ENCODE measurements at regions not wholly inside any gene's neighbourhood (a gene's known extent, or its start where the extent isn't known, plus 50 kb on each side); places are given as distances from the start of the nearest gene placed in this dataset.

- H2AK5ac ChIP-seq (ENCODE audit: low read depth, low read length), result no peak overlapping the region
- H3K4ac ChIP-seq (ENCODE audit: low read length), result no peak overlapping the region
- H4K8ac ChIP-seq (ENCODE audit: low read depth, low read length), result no peak overlapping the region
- H3K9me3 ChIP-seq (replicated peaks in 1 of 2; ENCODE audit: control insufficient read depth in 2 of 2, insufficient read depth in 1 of 2, low read depth in 1 of 2, low read length in 2 of 2), result no peaks in the 10 kb centered on the region
- no peak overlapping the region for H4K91ac ChIP-seq (ENCODE audit: low read depth, low read length, poor library complexity)
- no peak overlapping the region for H3K23ac ChIP-seq (ENCODE audit: low read depth, low read length, poor library complexity)
- H2BK15ac ChIP-seq (ENCODE audit: low read length), result no peak overlapping the region
- H3K36me3 ChIP-seq (replicated peaks in 1 of 2; ENCODE audit: control insufficient read depth in 2 of 2, insufficient read depth in 2 of 2, low read length in 2 of 2), result no peaks in the 10 kb centered on the region
- H3K27ac ChIP-seq (replicated peaks; ENCODE audit: low read length), result no peak overlapping the region
- H3K4me1 ChIP-seq (ENCODE audit: control insufficient read depth in 2 of 2, insufficient read depth in 1 of 2, low read depth in 1 of 2, low read length in 2 of 2), result no peaks in the 10 kb centered on the region
- H2BK12ac ChIP-seq (ENCODE audit: low read length), result no peak overlapping the region
- no peak overlapping the region for H3K14ac ChIP-seq (ENCODE audit: low read length)
- no peak overlapping the region for H3K18ac ChIP-seq (ENCODE audit: low read length)
- H2BK120ac ChIP-seq (ENCODE audit: low read depth, low read length), result no peak overlapping the region
- no peak overlapping the region for H3K4me3 ChIP-seq (ENCODE audit: low read length in 2 of 2)
- H2AFZ ChIP-seq (ENCODE audit: low read length), result no peak overlapping the region
- H3K9ac ChIP-seq (ENCODE audit: low read depth, low read length, poor library complexity), result no peak overlapping the region
- H3K79me1 ChIP-seq (ENCODE audit: low read depth, low read length), result no peaks in the 10 kb centered on the region
- no peaks in the 10 kb centered on the region for H3K27me3 ChIP-seq (ENCODE audit: control insufficient read depth in 3 of 3, insufficient read depth in 3 of 3, low read depth in 1 of 3, low read length in 3 of 3)
- DNase-seq (ENCODE audit: low spot score), result no peak
- H2BK5ac ChIP-seq (ENCODE audit: low read length), result no peak overlapping the region
- H3K4me2 ChIP-seq (ENCODE audit: insufficient read depth, low read length, poor library complexity, severe bottlenecking), result no peak overlapping the region
- WGBS, 2 donors (ENCODE audit: extremely low coverage in 2 of 2, insufficient read length in 2 of 2, insufficient replicate concordance in 1 of 2), result no CpG with 5 or more reads among the region's 2 CpGs
Observed at GRCh38 chr13:103238441-103238840, 172.2 kb upstream of the SLC10A2 start.

GRCh38 chr13:103236213-103236612 lies 170.0 kb upstream of the SLC10A2 start:
- H3K23ac ChIP-seq (ENCODE audit: low read depth, low read length, poor library complexity), result no peak overlapping the region
- H4K8ac ChIP-seq (ENCODE audit: low read depth, low read length), result no peak overlapping the region
- H2AFZ ChIP-seq (ENCODE audit: low read length), result no peak overlapping the region
- no peak overlapping the region for H3K27ac ChIP-seq (replicated peaks; ENCODE audit: low read length)
- no peak overlapping the region for H3K9ac ChIP-seq (ENCODE audit: low read depth, low read length, poor library complexity)
- H3K18ac ChIP-seq (ENCODE audit: low read length), result no peak overlapping the region
- no peak overlapping the region for H3K4me2 ChIP-seq (ENCODE audit: insufficient read depth, low read length, poor library complexity, severe bottlenecking)
- H3K4me3 ChIP-seq (ENCODE audit: low read length in 2 of 2), result no peak overlapping the region
- H3K79me1 ChIP-seq (ENCODE audit: low read depth, low read length), result no peaks in the 10 kb centered on the region
- H4K91ac ChIP-seq (ENCODE audit: low read depth, low read length, poor library complexity), result no peak overlapping the region
- H3K9me3 ChIP-seq (replicated peaks in 1 of 2; ENCODE audit: control insufficient read depth in 2 of 2, insufficient read depth in 1 of 2, low read depth in 1 of 2, low read length in 2 of 2), result peaks cover 0 to 1% of the 10 kb centered on the region in 2 donors
- no peak for DNase-seq (ENCODE audit: low spot score)
- H3K36me3 ChIP-seq (replicated peaks in 1 of 2; ENCODE audit: control insufficient read depth in 2 of 2, insufficient read depth in 2 of 2, low read length in 2 of 2), result no peaks in the 10 kb centered on the region
- H2BK5ac ChIP-seq (ENCODE audit: low read length), result no peak overlapping the region
- no peak overlapping the region for H2BK120ac ChIP-seq (ENCODE audit: low read depth, low read length)
- H3K4me1 ChIP-seq (ENCODE audit: control insufficient read depth in 2 of 2, insufficient read depth in 1 of 2, low read depth in 1 of 2, low read length in 2 of 2), result no peaks in the 10 kb centered on the region
- no peak overlapping the region for H3K4ac ChIP-seq (ENCODE audit: low read length)
- no peaks in the 10 kb centered on the region for H3K27me3 ChIP-seq (ENCODE audit: control insufficient read depth in 3 of 3, insufficient read depth in 3 of 3, low read depth in 1 of 3, low read length in 3 of 3)
- no peak overlapping the region for H3K14ac ChIP-seq (ENCODE audit: low read length)
- H2BK15ac ChIP-seq (ENCODE audit: low read length), result no peak overlapping the region
- no CpG with 5 or more reads among the region's 2 CpGs for WGBS, 2 donors (ENCODE audit: extremely low coverage in 2 of 2, insufficient read length in 2 of 2, insufficient replicate concordance in 1 of 2)
- H2AK5ac ChIP-seq (ENCODE audit: low read depth, low read length), result no peak overlapping the region
- no peak overlapping the region for H2BK12ac ChIP-seq (ENCODE audit: low read length)

GRCh38 chr13:103229674-103230073 lies 163.5 kb upstream of the SLC10A2 start:
- peaks cover 0 to 2% of the 10 kb centered on the region in 2 donors for H3K9me3 ChIP-seq (replicated peaks in 1 of 2; ENCODE audit: control insufficient read depth in 2 of 2, insufficient read depth in 1 of 2, low read depth in 1 of 2, low read length in 2 of 2)
- H3K27me3 ChIP-seq (ENCODE audit: control insufficient read depth in 3 of 3, insufficient read depth in 3 of 3, low read depth in 1 of 3, low read length in 3 of 3), result no peaks in the 10 kb centered on the region
- no peak overlapping the region for H2BK12ac ChIP-seq (ENCODE audit: low read length)
- no peak overlapping the region for H3K9ac ChIP-seq (ENCODE audit: low read depth, low read length, poor library complexity)
- no peak overlapping the region for H3K18ac ChIP-seq (ENCODE audit: low read length)
- WGBS, 2 donors (ENCODE audit: extremely low coverage in 2 of 2, insufficient read length in 2 of 2, insufficient replicate concordance in 1 of 2), result no CpG with 5 or more reads among the region's 1 CpG
- H2BK15ac ChIP-seq (ENCODE audit: low read length), result no peak overlapping the region
- no peaks in the 10 kb centered on the region for H3K36me3 ChIP-seq (replicated peaks in 1 of 2; ENCODE audit: control insufficient read depth in 2 of 2, insufficient read depth in 2 of 2, low read length in 2 of 2)
- no peak overlapping the region for H2BK5ac ChIP-seq (ENCODE audit: low read length)
- H3K4me1 ChIP-seq (ENCODE audit: control insufficient read depth in 2 of 2, insufficient read depth in 1 of 2, low read depth in 1 of 2, low read length in 2 of 2), result no peaks in the 10 kb centered on the region
- no peak overlapping the region for H3K23ac ChIP-seq (ENCODE audit: low read depth, low read length, poor library complexity)
- no peak overlapping the region for H3K14ac ChIP-seq (ENCODE audit: low read length)
- H3K4me2 ChIP-seq (ENCODE audit: insufficient read depth, low read length, poor library complexity, severe bottlenecking), result no peak overlapping the region
- H2BK120ac ChIP-seq (ENCODE audit: low read depth, low read length), result no peak overlapping the region
- no peak overlapping the region for H3K27ac ChIP-seq (replicated peaks; ENCODE audit: low read length)
- no peak overlapping the region for H2AK5ac ChIP-seq (ENCODE audit: low read depth, low read length)
- H4K8ac ChIP-seq (ENCODE audit: low read depth, low read length), result no peak overlapping the region
- no peak overlapping the region for H4K91ac ChIP-seq (ENCODE audit: low read depth, low read length, poor library complexity)
- no peak for DNase-seq (ENCODE audit: low spot score)
- no peak overlapping the region for H2AFZ ChIP-seq (ENCODE audit: low read length)
- H3K4ac ChIP-seq (ENCODE audit: low read length), result no peak overlapping the region
- H3K79me1 ChIP-seq (ENCODE audit: low read depth, low read length), result no peaks in the 10 kb centered on the region
- H3K4me3 ChIP-seq (ENCODE audit: low read length in 2 of 2), result no peak overlapping the region

GRCh38 chr13:103224804-103225203 lies 158.6 kb upstream of the SLC10A2 start:
- no peak overlapping the region for H4K91ac ChIP-seq (ENCODE audit: low read depth, low read length, poor library complexity)

More at GRCh38 chr13:103224804-103225203, 158.6 kb upstream of the SLC10A2 start:
- Histone ChIP-seq H2AFZ (ENCODE audit: low read length) (no peak overlapping the region), H3K9ac (ENCODE audit: low read depth, low read length, poor library complexity) (no peak overlapping the region), H3K23ac (ENCODE audit: low read depth, low read length, poor library complexity) (no peak overlapping the region), H3K9me3 (replicated peaks in 1 of 2; ENCODE audit: control insufficient read depth in 2 of 2, insufficient read depth in 1 of 2, low read depth in 1 of 2, low read length in 2 of 2) (no peaks in the 10 kb centered on the region), H3K4me3 (ENCODE audit: low read length in 2 of 2) (no peak overlapping the region), H2AK5ac (ENCODE audit: low read depth, low read length) (no peak overlapping the region), H3K36me3 (replicated peaks in 1 of 2; ENCODE audit: control insufficient read depth in 2 of 2, insufficient read depth in 2 of 2, low read length in 2 of 2) (no peaks in the 10 kb centered on the region), H2BK5ac (ENCODE audit: low read length) (no peak overlapping the region), H2BK15ac (ENCODE audit: low read length) (no peak overlapping the region), H3K4me2 (ENCODE audit: insufficient read depth, low read length, poor library complexity, severe bottlenecking) (no peak overlapping the region), H4K8ac (ENCODE audit: low read depth, low read length) (no peak overlapping the region), H3K27me3 (ENCODE audit: control insufficient read depth in 3 of 3, insufficient read depth in 3 of 3, low read depth in 1 of 3, low read length in 3 of 3) (no peaks in the 10 kb centered on the region), H3K27ac (replicated peaks; ENCODE audit: low read length) (no peak overlapping the region), H3K4ac (ENCODE audit: low read length) (no peak overlapping the region), H3K18ac (ENCODE audit: low read length) (peak overlapping the region; percentile 30), H2BK120ac (ENCODE audit: low read depth, low read length) (no peak overlapping the region), H3K79me1 (ENCODE audit: low read depth, low read length) (no peaks in the 10 kb centered on the region), H2BK12ac (ENCODE audit: low read length) (peak overlapping the region; percentile 36), H3K14ac (ENCODE audit: low read length) (no peak overlapping the region), H3K4me1 (ENCODE audit: control insufficient read depth in 2 of 2, insufficient read depth in 1 of 2, low read depth in 1 of 2, low read length in 2 of 2) (no peaks in the 10 kb centered on the region)
- no peak for DNase-seq (ENCODE audit: low spot score)
- WGBS, 2 donors (ENCODE audit: extremely low coverage in 2 of 2, insufficient read length in 2 of 2, insufficient replicate concordance in 1 of 2), result no CpG with 5 or more reads among the region's 4 CpGs

Data from neuronal stem cell (in vitro differentiated cells).